ENCODE measurements at regions not wholly inside any gene's neighbourhood (a gene's known extent, or its start where the extent isn't known, plus 50 kb on each side); places are given as distances from the start of the nearest gene placed in this dataset.
A peak's percentile ranks its signal among the peaks of the same experiment; 100 is the strongest.

DNA sequence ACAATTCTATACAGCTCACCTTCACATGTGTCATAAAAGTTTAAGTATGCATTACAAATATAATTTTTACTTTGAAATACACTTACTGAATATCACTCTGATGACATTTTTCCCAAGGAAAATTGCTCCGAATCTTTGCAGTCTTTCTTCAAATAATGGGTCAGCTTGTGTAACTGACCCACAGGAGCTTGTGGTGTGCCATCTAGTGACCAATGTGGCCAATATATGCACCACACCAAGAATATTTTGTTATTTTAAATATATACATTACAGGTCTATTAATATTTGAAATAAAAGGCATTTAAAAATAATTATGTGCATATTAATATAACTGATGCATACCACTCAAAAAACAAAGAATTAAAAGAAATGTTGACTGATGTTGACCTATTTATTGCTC is 271.4 kb downstream of the TBX15 start:
- Histone ChIP-seq H3K27ac (ENCODE audit: extremely low read length, insufficient read depth, low read length) (no peak overlapping the region), H3K4me3 (replicated peaks in 1 of 3; ENCODE audit: insufficient read depth in 1 of 3, low read depth in 2 of 3, low read length in 3 of 3) (no peak overlapping the region), H3K9me3 (ENCODE audit: low read length) (no peaks in the 10 kb centered on the region), H4K20me1 (ENCODE audit: insufficient read depth, low read length) (no peaks in the 10 kb centered on the region), H2AFZ (ENCODE audit: low read length) (no peak overlapping the region), H3K79me2 (ENCODE audit: insufficient read depth, low read length) (no peaks in the 10 kb centered on the region), H3K27me3 (ENCODE audit: control insufficient read depth in 1 of 2, insufficient read depth in 2 of 2, low read length in 2 of 2) (no peaks in the 10 kb centered on the region; a peak in 1 of 5 replicates), H3K36me3 (replicated peaks in 1 of 2; ENCODE audit: control insufficient read depth in 1 of 2, insufficient read depth in 2 of 2, low read length in 2 of 2) (no peaks in the 10 kb centered on the region), H3K4me2 (ENCODE audit: low read depth, low read length) (no peak overlapping the region), H3K4me1 (ENCODE audit: insufficient read depth, low read length) (no peaks in the 10 kb centered on the region), H3K9ac (ENCODE audit: insufficient read depth, low read depth, low read length) (no peak overlapping the region)
- ATAC-seq = no peak
- intact Hi-C loops (cut with micrococcal nuclease; ENCODE audit: unreplicated experiment) = loop anchor here (10.0 kb wide), 1 partner anchor 562 kb away; no protein-coding TSS in a partner anchor
- DNase-seq (ENCODE audit: low spot score) = peak; percentile 1
- in situ Hi-C loops (cut with HindIII; ENCODE audit: extremely low pct_ligation_motif_present, low pct_unique_long_range_greater_than_20kb) = no loop called here
- FAIRE-seq = no peak
- peak; percentile 29; the same call in 1 of the 2 replicates for TF ChIP-seq STAG1 (CRISPR knock-in tag; IDR thresholded peaks at IDR 0.05)
- peak; percentile 25; the same call in 1 of the 2 replicates for TF ChIP-seq SMC3 (IDR thresholded peaks at IDR 0.05; ENCODE audit: low read length)
- no peak for TF ChIP-seq DNMT3B (CRISPR knock-in tag; conservative IDR thresholded peaks at IDR 0.05)
- POLR2A ChIA-PET = no interaction called here
- no TSS peak for BruUV-seq (replicated peaks)
- 0% methylated on average over 1 of the region's 1 CpG for WGBS (ENCODE audit: low lambda C conversion rate)
- CTCF ChIA-PET (ENCODE audit: low intra/inter-chr PET ratio, low total read pairs) = no interaction called here

DNA sequence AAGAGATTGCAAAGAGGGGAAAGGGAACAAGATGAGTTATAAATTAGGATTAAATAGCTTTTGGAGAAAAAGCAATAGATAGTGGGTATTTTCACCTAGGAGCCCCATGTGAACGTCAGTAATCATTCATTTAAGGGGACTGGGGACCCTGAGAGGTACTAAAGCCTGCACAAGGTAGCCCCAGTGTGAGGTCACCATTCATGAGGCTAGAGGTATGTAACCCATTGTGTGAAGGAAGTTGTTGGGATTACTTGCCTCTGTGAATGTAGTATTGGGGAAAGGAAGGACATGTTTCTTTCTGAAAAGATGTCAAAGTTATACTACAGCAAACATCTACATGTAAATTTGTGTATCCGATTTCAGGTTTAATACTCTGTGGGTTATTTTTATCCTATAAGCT is 276.8 kb downstream of the TBX15 start:
- Histone ChIP-seq H4K20me1 (ENCODE audit: insufficient read depth, low read length) (no peaks in the 10 kb centered on the region), H3K27me3 (ENCODE audit: control insufficient read depth in 1 of 2, insufficient read depth in 2 of 2, low read length in 2 of 2) (no peaks in the 10 kb centered on the region), H3K9ac (ENCODE audit: insufficient read depth, low read depth, low read length) (no peak overlapping the region), H3K4me3 (replicated peaks in 1 of 3; ENCODE audit: insufficient read depth in 1 of 3, low read depth in 2 of 3, low read length in 3 of 3) (no peak overlapping the region), H3K9me3 (ENCODE audit: low read length) (no peaks in the 10 kb centered on the region), H2AFZ (ENCODE audit: low read length) (no peak overlapping the region), H3K4me1 (ENCODE audit: insufficient read depth, low read length) (no peaks in the 10 kb centered on the region), H3K4me2 (ENCODE audit: low read depth, low read length) (no peak overlapping the region), H3K36me3 (replicated peaks in 1 of 2; ENCODE audit: control insufficient read depth in 1 of 2, insufficient read depth in 2 of 2, low read length in 2 of 2) (no peaks in the 10 kb centered on the region), H3K79me2 (ENCODE audit: insufficient read depth, low read length) (no peaks in the 10 kb centered on the region), H3K27ac (ENCODE audit: extremely low read length, insufficient read depth, low read length) (no peak overlapping the region)
- DNase-seq (ENCODE audit: low spot score) (no peak), FAIRE-seq (no peak), ATAC-seq (no peak)
- no TSS peak for BruUV-seq (replicated peaks)
- ChIA-PET CTCF (ENCODE audit: low intra/inter-chr PET ratio, low total read pairs) (no interaction called here), POLR2A (no interaction called here)
- in situ Hi-C loops (cut with HindIII; ENCODE audit: extremely low pct_ligation_motif_present, low pct_unique_long_range_greater_than_20kb) = no loop called here
- 25% methylated on average over 2 of the region's 2 CpGs for WGBS (ENCODE audit: low lambda C conversion rate)
- intact Hi-C loops (cut with micrococcal nuclease; ENCODE audit: unreplicated experiment) = loop anchor here (10.0 kb wide), 1 partner anchor 557 kb away; no protein-coding TSS in a partner anchor
- TF ChIP-seq ZBTB3 (CRISPR knock-in tag; IDR thresholded peaks at IDR 0.05; ENCODE audit: borderline replicate concordance, low read depth) (no peak), SOX5 (CRISPR knock-in tag; IDR thresholded peaks at IDR 0.05; ENCODE audit: borderline replicate concordance) (no peak), ZBTB49 (CRISPR knock-in tag; IDR thresholded peaks at IDR 0.05; ENCODE audit: borderline replicate concordance) (no peak), PRPF4 (IDR thresholded peaks at IDR 0.05; ENCODE audit: low read depth, low read length, poor library complexity, severe bottlenecking) (no peak), ZNF562 (CRISPR knock-in tag; IDR thresholded peaks at IDR 0.05; ENCODE audit: borderline replicate concordance) (no peak), NFRKB (IDR thresholded peaks at IDR 0.05) (no peak), NCOA2 (CRISPR knock-in tag; IDR thresholded peaks at IDR 0.05) (no peak), ZNF335 (CRISPR knock-in tag; IDR thresholded peaks at IDR 0.05) (no peak), ZNF768 (CRISPR knock-in tag; IDR thresholded peaks at IDR 0.05) (no peak), ZMYM3 (CRISPR knock-in tag; IDR thresholded peaks at IDR 0.05) (no peak), MAZ (IDR thresholded peaks at IDR 0.05; ENCODE audit: borderline replicate concordance, low read depth, low read length) (no peak), MAZ (CRISPR knock-in tag; IDR thresholded peaks at IDR 0.05; ENCODE audit: low read depth) (no peak), KAT8 (CRISPR knock-in tag; IDR thresholded peaks at IDR 0.05) (no peak), BORCS8-MEF2B (CRISPR knock-in tag; IDR thresholded peaks at IDR 0.05) (no peak)
- TF ChIP-seq, protein P1, sequence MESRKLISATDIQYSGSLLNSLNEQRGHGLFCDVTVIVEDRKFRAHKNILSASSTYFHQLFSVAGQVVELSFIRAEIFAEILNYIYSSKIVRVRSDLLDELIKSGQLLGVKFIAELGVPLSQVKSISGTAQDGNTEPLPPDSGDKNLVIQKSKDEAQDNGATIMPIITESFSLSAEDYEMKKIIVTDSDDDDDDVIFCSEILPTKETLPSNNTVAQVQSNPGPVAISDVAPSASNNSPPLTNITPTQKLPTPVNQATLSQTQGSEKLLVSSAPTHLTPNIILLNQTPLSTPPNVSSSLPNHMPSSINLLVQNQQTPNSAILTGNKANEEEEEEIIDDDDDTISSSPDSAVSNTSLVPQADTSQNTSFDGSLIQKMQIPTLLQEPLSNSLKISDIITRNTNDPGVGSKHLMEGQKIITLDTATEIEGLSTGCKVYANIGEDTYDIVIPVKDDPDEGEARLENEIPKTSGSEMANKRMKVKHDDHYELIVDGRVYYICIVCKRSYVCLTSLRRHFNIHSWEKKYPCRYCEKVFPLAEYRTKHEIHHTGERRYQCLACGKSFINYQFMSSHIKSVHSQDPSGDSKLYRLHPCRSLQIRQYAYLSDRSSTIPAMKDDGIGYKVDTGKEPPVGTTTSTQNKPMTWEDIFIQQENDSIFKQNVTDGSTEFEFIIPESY (CRISPR knock-in tag; IDR thresholded peaks at IDR 0.05) = no peak
